GM23338 (cell line): ENCODE measurements at regions not wholly inside any gene's neighbourhood (a gene's known extent, or its start where the extent isn't known, plus 50 kb on each side); places are given as distances from the start of the nearest gene placed in this dataset.

Experiments used
- EZH2 ChIP-seq: fragments of 200-600 bp; sonication (generic); IDR thresholded peaks from one replicate; pipeline ENCODE4 v1.8.0; 2017; ENCODE audit warnings: antibody characterized with exemption, mild to moderate bottlenecking, low read depth; ENCODE audit not compliant: unreplicated experiment
- EZH2phosphoT487 ChIP-seq: fragments of 200-600 bp; sonication (generic); IDR thresholded peaks from one replicate; pipeline ENCODE4 v1.8.1; 2018; ENCODE audit warnings: antibody characterized with exemption; ENCODE audit not compliant: unreplicated experiment
- JUNB ChIP-seq: IDR thresholded peaks from one replicate; pipeline ENCODE4 v1.6.1; 2016; ENCODE audit warnings: antibody characterized with exemption; ENCODE audit not compliant: unreplicated experiment
- POLR2AphosphoS5 ChIP-seq: IDR thresholded peaks from 2 replicates; pipeline ENCODE4 v1.6.1; 2016; ENCODE audit warnings: antibody characterized with exemption, low read depth
- TF ChIP-seq, protein P1 (sequence below), 2 experiments: fragments of 200-600 bp in 1 of 2; sonication (generic) in 1 of 2; conservative IDR thresholded peaks; 2 replicates each; pipeline versions ENCODE4 v1.5.1 to v1.6.1; 2016 to 2017; ENCODE audit warnings: antibody characterized with exemption in 2 of 2, low read depth in 2 of 2, mild to moderate bottlenecking in 2 of 2, moderate library complexity in 1 of 2
- TF ChIP-seq, protein P2 (sequence below): IDR thresholded peaks from one replicate; pipeline ENCODE4 v1.6.1; 2018; ENCODE audit warnings: antibody characterized with exemption; ENCODE audit not compliant: unreplicated experiment
- TF ChIP-seq, protein P3 (sequence below): IDR thresholded peaks from 2 replicates; pipeline ENCODE4 v1.6.1; 2016; ENCODE audit warnings: antibody characterized with exemption

DNA sequence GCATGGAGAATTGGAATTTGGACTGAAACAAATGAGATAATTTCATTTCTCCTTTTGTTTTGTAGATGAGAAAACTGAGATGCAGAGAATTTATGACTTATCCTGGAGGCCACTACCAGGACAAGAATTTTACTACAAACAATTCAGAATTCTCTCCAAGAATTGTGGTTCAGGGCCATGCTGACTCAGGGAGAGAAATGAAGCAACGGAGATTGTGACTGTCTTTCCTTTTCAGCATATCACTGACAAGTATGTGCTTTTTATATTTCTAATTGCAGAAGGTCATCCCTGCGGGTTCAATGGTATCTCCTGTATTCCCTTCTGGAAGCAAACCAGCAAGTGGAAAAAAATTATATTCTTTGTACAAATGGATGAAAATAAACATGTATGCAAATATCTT, 170.8 kb upstream of the MITF start:
- TF ChIP-seq, protein P1, sequence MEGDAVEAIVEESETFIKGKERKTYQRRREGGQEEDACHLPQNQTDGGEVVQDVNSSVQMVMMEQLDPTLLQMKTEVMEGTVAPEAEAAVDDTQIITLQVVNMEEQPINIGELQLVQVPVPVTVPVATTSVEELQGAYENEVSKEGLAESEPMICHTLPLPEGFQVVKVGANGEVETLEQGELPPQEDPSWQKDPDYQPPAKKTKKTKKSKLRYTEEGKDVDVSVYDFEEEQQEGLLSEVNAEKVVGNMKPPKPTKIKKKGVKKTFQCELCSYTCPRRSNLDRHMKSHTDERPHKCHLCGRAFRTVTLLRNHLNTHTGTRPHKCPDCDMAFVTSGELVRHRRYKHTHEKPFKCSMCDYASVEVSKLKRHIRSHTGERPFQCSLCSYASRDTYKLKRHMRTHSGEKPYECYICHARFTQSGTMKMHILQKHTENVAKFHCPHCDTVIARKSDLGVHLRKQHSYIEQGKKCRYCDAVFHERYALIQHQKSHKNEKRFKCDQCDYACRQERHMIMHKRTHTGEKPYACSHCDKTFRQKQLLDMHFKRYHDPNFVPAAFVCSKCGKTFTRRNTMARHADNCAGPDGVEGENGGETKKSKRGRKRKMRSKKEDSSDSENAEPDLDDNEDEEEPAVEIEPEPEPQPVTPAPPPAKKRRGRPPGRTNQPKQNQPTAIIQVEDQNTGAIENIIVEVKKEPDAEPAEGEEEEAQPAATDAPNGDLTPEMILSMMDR (conservative IDR thresholded peaks at IDR 0.05; ENCODE audit: low read depth in 2 of 2) = no peak
- TF ChIP-seq EZH2 (no peak), EZH2phosphoT487 (no peak), POLR2AphosphoS5 (no peak), JUNB (no peak)
- TF ChIP-seq, protein P2, sequence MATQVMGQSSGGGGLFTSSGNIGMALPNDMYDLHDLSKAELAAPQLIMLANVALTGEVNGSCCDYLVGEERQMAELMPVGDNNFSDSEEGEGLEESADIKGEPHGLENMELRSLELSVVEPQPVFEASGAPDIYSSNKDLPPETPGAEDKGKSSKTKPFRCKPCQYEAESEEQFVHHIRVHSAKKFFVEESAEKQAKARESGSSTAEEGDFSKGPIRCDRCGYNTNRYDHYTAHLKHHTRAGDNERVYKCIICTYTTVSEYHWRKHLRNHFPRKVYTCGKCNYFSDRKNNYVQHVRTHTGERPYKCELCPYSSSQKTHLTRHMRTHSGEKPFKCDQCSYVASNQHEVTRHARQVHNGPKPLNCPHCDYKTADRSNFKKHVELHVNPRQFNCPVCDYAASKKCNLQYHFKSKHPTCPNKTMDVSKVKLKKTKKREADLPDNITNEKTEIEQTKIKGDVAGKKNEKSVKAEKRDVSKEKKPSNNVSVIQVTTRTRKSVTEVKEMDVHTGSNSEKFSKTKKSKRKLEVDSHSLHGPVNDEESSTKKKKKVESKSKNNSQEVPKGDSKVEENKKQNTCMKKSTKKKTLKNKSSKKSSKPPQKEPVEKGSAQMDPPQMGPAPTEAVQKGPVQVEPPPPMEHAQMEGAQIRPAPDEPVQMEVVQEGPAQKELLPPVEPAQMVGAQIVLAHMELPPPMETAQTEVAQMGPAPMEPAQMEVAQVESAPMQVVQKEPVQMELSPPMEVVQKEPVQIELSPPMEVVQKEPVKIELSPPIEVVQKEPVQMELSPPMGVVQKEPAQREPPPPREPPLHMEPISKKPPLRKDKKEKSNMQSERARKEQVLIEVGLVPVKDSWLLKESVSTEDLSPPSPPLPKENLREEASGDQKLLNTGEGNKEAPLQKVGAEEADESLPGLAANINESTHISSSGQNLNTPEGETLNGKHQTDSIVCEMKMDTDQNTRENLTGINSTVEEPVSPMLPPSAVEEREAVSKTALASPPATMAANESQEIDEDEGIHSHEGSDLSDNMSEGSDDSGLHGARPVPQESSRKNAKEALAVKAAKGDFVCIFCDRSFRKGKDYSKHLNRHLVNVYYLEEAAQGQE = no peak
- TF ChIP-seq, protein P3, sequence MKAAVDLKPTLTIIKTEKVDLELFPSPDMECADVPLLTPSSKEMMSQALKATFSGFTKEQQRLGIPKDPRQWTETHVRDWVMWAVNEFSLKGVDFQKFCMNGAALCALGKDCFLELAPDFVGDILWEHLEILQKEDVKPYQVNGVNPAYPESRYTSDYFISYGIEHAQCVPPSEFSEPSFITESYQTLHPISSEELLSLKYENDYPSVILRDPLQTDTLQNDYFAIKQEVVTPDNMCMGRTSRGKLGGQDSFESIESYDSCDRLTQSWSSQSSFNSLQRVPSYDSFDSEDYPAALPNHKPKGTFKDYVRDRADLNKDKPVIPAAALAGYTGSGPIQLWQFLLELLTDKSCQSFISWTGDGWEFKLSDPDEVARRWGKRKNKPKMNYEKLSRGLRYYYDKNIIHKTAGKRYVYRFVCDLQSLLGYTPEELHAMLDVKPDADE = no peak
